HepG2 (cell line): ENCODE measurements at regions not wholly inside any gene's neighbourhood (a gene's known extent, or its start where the extent isn't known, plus 50 kb on each side); places are given as distances from the start of the nearest gene placed in this dataset.

ENCODE experiments used
- ATAC-seq: fragments of 200-7000 bp; cut with Tn5 transposase; 3 replicates; pipeline ENCODE4 v1.9.1; 2020; ENCODE audit warnings: mild to moderate bottlenecking, moderate library complexity
- BruUV-seq: library from RNA; stranded (reverse); fragments of 400-500 nt; replicated peaks from 2 replicates; lab custom pipeline; 2021; lab: Mats Ljungman, UMichigan
- CTCF ChIA-PET: fragments of 300-600 bp; formaldehyde crosslinking; extraction: SDS; loops from one replicate; lab custom pipeline; 2021; ENCODE audit warnings: low total read pairs, inconsistent platforms, low intra/inter-chr PET ratio; lab: Yijun Ruan, JAX
- POLR2A ChIA-PET: fragments of 350-600 bp; sonication (Branson Sonifier 250); formaldehyde crosslinking; loops from one replicate; lab custom pipeline; 2020; ENCODE audit warnings: antibody characterized with exemption, inconsistent platforms; lab: Yijun Ruan, JAX
- DNase-seq: peaks from one replicate; pipeline ENCODE4 v3.0.0-alpha.2; 2015; ENCODE audit warnings: low spot score
- FAIRE-seq: peaks from 3 replicates; lab custom pipeline; 2011; peaks lifted over from hg19 to GRCh38; lab: Jason Lieb, UNC
- H2AFZ ChIP-seq: one replicate; pipeline ENCODE4 v1.6.1; 2011; ENCODE audit warnings: low read length, inconsistent platforms
- H3K27ac ChIP-seq: fragments of 300-600 bp; 3 replicates; pipeline ENCODE4 v1.8.0; 2011; ENCODE audit warnings: mixed run types, mild to moderate bottlenecking, mixed read lengths, low read length, inconsistent platforms; ENCODE audit not compliant: insufficient read depth; ENCODE audit errors: extremely low read length
- H3K27me3 ChIP-seq, 2 experiments: fragments of 200-600 bp in 1 of 2; 2 replicates in 1 of 2; 3 replicates in 1 of 2; pipeline versions ENCODE4 v1.6.0 to v1.8.0; 2011; ENCODE audit warnings: low read length in 2 of 2, mild to moderate bottlenecking in 2 of 2, moderate library complexity in 2 of 2, inconsistent platforms in 1 of 2; ENCODE audit not compliant: insufficient read depth in 2 of 2, control insufficient read depth in 1 of 2
- H3K36me3 ChIP-seq, 2 experiments: fragments of 200-600 bp in 1 of 2; replicated peaks in 1 of 2; 2 replicates in 1 of 2; 3 replicates in 1 of 2; pipeline versions ENCODE4 v1.5.1 to v1.8.0; 2011; ENCODE audit warnings: low read length in 2 of 2, inconsistent platforms in 1 of 2; ENCODE audit not compliant: insufficient read depth in 2 of 2, control insufficient read depth in 1 of 2
- H3K4me1 ChIP-seq: 2 replicates; pipeline ENCODE4 v1.5.1; 2012; ENCODE audit warnings: low read length, inconsistent platforms; ENCODE audit not compliant: insufficient read depth
- H3K4me2 ChIP-seq: 2 replicates; pipeline ENCODE4 v1.6.0; 2011; ENCODE audit warnings: low read depth, low read length, inconsistent platforms
- H3K4me3 ChIP-seq, 3 experiments: fragments of 200-600 bp in 1 of 3; sonication (generic), shearing (Covaris generic) in 1 of 3; replicated peaks in 1 of 3; 2 replicates each; pipeline ENCODE4 v1.5.1; 2011 to 2016; ENCODE audit warnings: low read length in 3 of 3, inconsistent platforms in 2 of 3, low read depth in 2 of 3, mild to moderate bottlenecking in 2 of 3, control low read depth in 1 of 3, mixed read lengths in 1 of 3; ENCODE audit not compliant: insufficient read depth in 1 of 3
- H3K79me2 ChIP-seq: one replicate; pipeline ENCODE4 v1.6.1; 2011; ENCODE audit warnings: low read length, inconsistent platforms; ENCODE audit not compliant: insufficient read depth
- H3K9ac ChIP-seq: 2 replicates; pipeline ENCODE4 v1.6.0; 2011; ENCODE audit warnings: mild to moderate bottlenecking, low read depth, low read length, inconsistent platforms; ENCODE audit not compliant: insufficient read depth
- H3K9me3 ChIP-seq: 2 replicates; pipeline ENCODE4 v1.5.1; 2012; ENCODE audit warnings: mild to moderate bottlenecking, low read length
- H4K20me1 ChIP-seq: 2 replicates; pipeline ENCODE4 v1.6.0; 2011; ENCODE audit warnings: inconsistent platforms, mild to moderate bottlenecking, low read length, moderate library complexity; ENCODE audit not compliant: insufficient read depth
- CC2D1A ChIP-seq: sonication (generic); formaldehyde crosslinking; IDR thresholded peaks from 2 replicates; pipeline ENCODE4 v1.8.1; 2023; ENCODE audit warnings: mild to moderate bottlenecking, missing genetic modification reagents
- CEBPB ChIP-seq: IDR thresholded peaks from 2 replicates; pipeline ENCODE4 v1.6.1; 2011; ENCODE audit warnings: low read depth, low read length, improper control_type of control experiment, borderline replicate concordance
- DR1 ChIP-seq: sonication (generic); formaldehyde crosslinking; IDR thresholded peaks from 2 replicates; pipeline ENCODE4 v1.8.0; 2021; ENCODE audit warnings: mild to moderate bottlenecking, missing genetic modification reagents, inconsistent platforms
- FOXA3 ChIP-seq: IDR thresholded peaks from 2 replicates; pipeline ENCODE4 v1.6.1; 2016; ENCODE audit warnings: missing genetic modification reagents, missing compliant biosample characterization
- HMGA1 ChIP-seq: sonication (generic); formaldehyde crosslinking; conservative IDR thresholded peaks from 2 replicates; pipeline ENCODE4 v1.4.0; 2020; ENCODE audit warnings: missing genetic modification reagents
- KAT8 ChIP-seq: IDR thresholded peaks from 2 replicates; pipeline ENCODE4 v1.6.1; 2016; ENCODE audit warnings: missing genetic modification reagents, missing compliant biosample characterization
- MYNN ChIP-seq: sonication (generic); formaldehyde crosslinking; IDR thresholded peaks from 2 replicates; pipeline ENCODE4 v1.4.0; 2020; ENCODE audit warnings: mild to moderate bottlenecking, low read depth, missing genetic modification reagents
- ZMYM2 ChIP-seq: sonication (generic); formaldehyde crosslinking; IDR thresholded peaks from 2 replicates; pipeline ENCODE4 v1.8.0; 2022; ENCODE audit warnings: mild to moderate bottlenecking, missing genetic modification reagents
- ZNF75D ChIP-seq: sonication (generic); formaldehyde crosslinking; IDR thresholded peaks from 2 replicates; pipeline ENCODE4 v1.8.1; 2023; ENCODE audit warnings: missing genetic modification reagents, mild to moderate bottlenecking, borderline replicate concordance
- ZNF766 ChIP-seq: sonication (generic); formaldehyde crosslinking; IDR thresholded peaks from 2 replicates; pipeline ENCODE4 v1.5.0; 2020; ENCODE audit warnings: missing genetic modification reagents, borderline replicate concordance
- WGBS: methylation state at CpG from one replicate; pipeline ENCODE4 v1.1.6; 2017; ENCODE audit warnings: low lambda C conversion rate; 5-methylcytosine and 5-hydroxymethylcytosine counted together
- in situ Hi-C: cut with HindIII; loops from 2 replicates; pipeline ENCODE4 v1.10.0; 2017; ENCODE audit warnings: low pct_unique_long_range_greater_than_20kb; ENCODE audit not compliant: extremely low pct_ligation_motif_present
- intact Hi-C: fragments of 100-400 bp; cut with micrococcal nuclease; formaldehyde crosslinking; loops from one replicate; pipeline ENCODE4 v1.10.0; 2022; ENCODE audit not compliant: unreplicated experiment
- TF ChIP-seq, protein P1 (sequence below): sonication (generic); formaldehyde crosslinking; IDR thresholded peaks from 2 replicates; pipeline ENCODE4 v1.5.1; 2020; ENCODE audit warnings: mild to moderate bottlenecking, missing genetic modification reagents, borderline replicate concordance

DNA sequence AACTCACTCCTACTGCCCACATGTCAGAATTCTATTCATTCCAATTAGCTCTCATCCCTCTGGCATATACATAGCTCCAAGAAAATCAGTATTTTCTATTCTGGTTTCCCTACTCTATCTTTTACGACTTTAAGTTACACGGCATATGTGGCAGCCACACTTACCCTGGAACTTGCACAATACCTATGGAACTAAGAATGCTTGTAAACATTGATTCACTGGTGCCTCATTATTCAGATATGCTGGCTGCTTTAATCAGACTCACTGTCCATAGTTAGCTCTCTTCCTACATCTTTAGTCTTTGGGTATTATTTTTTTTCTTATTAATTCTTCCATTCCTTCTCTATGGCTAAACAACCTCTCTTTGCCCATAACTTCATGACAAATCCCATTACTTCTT, 1519.9 kb upstream of the ACVR2A start:
- no peak for FAIRE-seq
- Histone ChIP-seq H3K27ac (no peak overlapping the region), H3K4me1 (no peaks in the 10 kb centered on the region), H4K20me1 (no peaks in the 10 kb centered on the region), H3K9ac (no peak overlapping the region), H3K9me3 (no peaks in the 10 kb centered on the region), H3K4me2 (no peak overlapping the region), H3K4me3 (no peak overlapping the region), H2AFZ (no peak overlapping the region)
- no peak for DNase-seq
- ATAC-seq, result no peak
- WGBS, result 59% methylated on average over 2 of the region's 2 CpGs
- ChIA-PET CTCF (no interaction called here), POLR2A (no interaction called here)
- intact Hi-C loops (no loop called here), in situ Hi-C loops (no loop called here)
- no TSS peak for BruUV-seq
- TF ChIP-seq FOXA3 (CRISPR knock-in tag) (no peak), KAT8 (no peak), DR1 (CRISPR knock-in tag) (no peak), CEBPB (peak; percentile 14; the same call in 1 of the 2 replicates)
- TF ChIP-seq, all 625 proteins: peak for 1
- no peaks in the 10 kb centered on the region for H3K79me2 ChIP-seq
- no peaks in the 10 kb centered on the region for H3K36me3 ChIP-seq
- no peaks in the 10 kb centered on the region for H3K27me3 ChIP-seq

DNA sequence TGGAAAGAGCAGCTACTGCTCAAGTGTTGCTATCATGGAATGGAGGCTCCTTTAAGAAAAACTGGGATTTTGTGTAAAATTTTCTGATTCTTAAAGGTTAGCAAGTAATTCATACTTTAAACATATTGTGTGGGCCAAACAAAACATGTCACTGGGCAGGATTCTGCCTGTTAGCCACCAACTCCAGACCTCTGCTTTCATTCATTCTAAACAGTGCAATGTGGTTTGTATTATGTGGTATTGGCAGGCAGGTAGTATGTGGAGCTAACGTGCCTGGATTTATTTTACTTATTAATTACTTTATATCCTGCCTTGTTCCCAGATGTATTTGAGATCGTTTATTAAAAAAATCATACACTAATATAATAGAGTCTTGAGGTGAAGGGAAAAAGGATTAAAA, 1521.3 kb upstream of the ACVR2A start:
- no peak for ATAC-seq
- H3K9me3 ChIP-seq, result no peaks in the 10 kb centered on the region
- no peaks in the 10 kb centered on the region for H3K79me2 ChIP-seq
- TF ChIP-seq, protein P1, sequence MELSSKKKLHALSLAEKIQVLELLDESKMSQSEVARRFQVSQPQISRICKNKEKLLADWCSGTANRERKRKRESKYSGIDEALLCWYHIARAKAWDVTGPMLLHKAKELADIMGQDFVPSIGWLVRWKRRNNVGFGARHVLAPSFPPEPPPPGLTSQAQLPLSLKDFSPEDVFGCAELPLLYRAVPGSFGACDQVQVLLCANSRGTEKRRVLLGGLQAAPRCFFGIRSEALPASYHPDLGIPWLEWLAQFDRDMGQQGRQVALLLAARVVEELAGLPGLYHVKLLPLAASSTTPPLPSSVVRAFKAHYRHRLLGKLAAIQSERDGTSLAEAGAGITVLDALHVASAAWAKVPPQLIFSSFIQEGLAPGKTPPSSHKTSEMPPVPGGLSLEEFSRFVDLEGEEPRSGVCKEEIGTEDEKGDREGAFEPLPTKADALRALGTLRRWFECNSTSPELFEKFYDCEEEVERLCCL (CRISPR knock-in tag), result no peak
- TF ChIP-seq ZNF75D (CRISPR knock-in tag) (no peak), ZNF766 (CRISPR knock-in tag) (no peak), HMGA1 (CRISPR knock-in tag) (no peak), CC2D1A (CRISPR knock-in tag) (no peak), ZMYM2 (CRISPR knock-in tag) (no peak), MYNN (no peak)
- no peak overlapping the region for H3K4me2 ChIP-seq
- no peak overlapping the region for H3K4me3 ChIP-seq
- intact Hi-C loops, result no loop called here
- POLR2A ChIA-PET, result no interaction called here
- BruUV-seq, result no TSS peak
- no peaks in the 10 kb centered on the region for H3K36me3 ChIP-seq
- H3K4me1 ChIP-seq, result no peaks in the 10 kb centered on the region
- no peak overlapping the region for H3K9ac ChIP-seq
- in situ Hi-C loops, result no loop called here
- FAIRE-seq, result no peak
- no peaks in the 10 kb centered on the region for H3K27me3 ChIP-seq
- H2AFZ ChIP-seq, result no peak overlapping the region
- CTCF ChIA-PET, result no interaction called here
- no peak overlapping the region for H3K27ac ChIP-seq
- H4K20me1 ChIP-seq, result no peaks in the 10 kb centered on the region
- DNase-seq, result no peak
- 0% methylated on average over 2 of the region's 2 CpGs for WGBS
